ENCODE measurements at regions not wholly inside any gene's neighbourhood (a gene's known extent, or its start where the extent isn't known, plus 50 kb on each side); places are given as distances from the start of the nearest gene placed in this dataset.
"Not testable (repeated sequence)": the region's sequence is repeated elsewhere in the genome, so short reads cannot be mapped to it uniquely, and the experiment has no call there.

GRCh38 chr1:30524025-30524555 lies 199.3 kb downstream of the MATN1 start:
- not testable (repeated sequence) for H3K36me3 ChIP-seq (ENCODE audit: control insufficient read depth, low read depth, low read length); H3K4me3 ChIP-seq (ENCODE audit: low read length); H3K9me3 ChIP-seq (ENCODE audit: control insufficient read depth, low read depth, low read length); H3K9ac ChIP-seq (ENCODE audit: low read length); H3K27me3 ChIP-seq (ENCODE audit: control insufficient read depth, insufficient read depth, low read length); H3K27ac ChIP-seq (ENCODE audit: low read length); H3K4me1 ChIP-seq (ENCODE audit: control insufficient read depth, low read depth, low read length)

GRCh38 chr1:30523055-30524020 lies 200.0 kb downstream of the MATN1 start:
- H3K27me3 ChIP-seq (ENCODE audit: control insufficient read depth, insufficient read depth, low read length): no peaks in the 10 kb centered on the region
- no peak overlapping the region for H3K4me3 ChIP-seq (ENCODE audit: low read length)

GRCh38 chr1:30522031-30523004 lies 201.1 kb downstream of the MATN1 start:
- Histone ChIP-seq H3K9ac (ENCODE audit: low read length) (no peak overlapping the region), H3K9me3 (ENCODE audit: control insufficient read depth, low read depth, low read length) (no peaks in the 10 kb centered on the region), H3K4me1 (ENCODE audit: control insufficient read depth, low read depth, low read length) (no peaks in the 10 kb centered on the region), H3K4me3 (ENCODE audit: low read length) (no peak overlapping the region), H3K27me3 (ENCODE audit: control insufficient read depth, insufficient read depth, low read length) (no peaks in the 10 kb centered on the region), H3K36me3 (ENCODE audit: control insufficient read depth, low read depth, low read length) (no peaks in the 10 kb centered on the region), H3K27ac (ENCODE audit: low read length) (no peak overlapping the region)

More at GRCh38 chr1:30523055-30524020, 200.0 kb downstream of the MATN1 start:
- H3K9ac ChIP-seq (ENCODE audit: low read length): no peak overlapping the region
- H3K36me3 ChIP-seq (ENCODE audit: control insufficient read depth, low read depth, low read length): no peaks in the 10 kb centered on the region
- no peaks in the 10 kb centered on the region for H3K9me3 ChIP-seq (ENCODE audit: control insufficient read depth, low read depth, low read length)
- H3K4me1 ChIP-seq (ENCODE audit: control insufficient read depth, low read depth, low read length): no peaks in the 10 kb centered on the region
- no peak overlapping the region for H3K27ac ChIP-seq (ENCODE audit: low read length)

GRCh38 chr1:30521261-30521865 lies 202.0 kb downstream of the MATN1 start:
- Histone ChIP-seq H3K4me3 (ENCODE audit: low read length) (no peak overlapping the region), H3K9me3 (ENCODE audit: control insufficient read depth, low read depth, low read length) (no peaks in the 10 kb centered on the region), H3K27ac (ENCODE audit: low read length) (no peak overlapping the region), H3K36me3 (ENCODE audit: control insufficient read depth, low read depth, low read length) (no peaks in the 10 kb centered on the region), H3K27me3 (ENCODE audit: control insufficient read depth, insufficient read depth, low read length) (no peaks in the 10 kb centered on the region), H3K4me1 (ENCODE audit: control insufficient read depth, low read depth, low read length) (no peaks in the 10 kb centered on the region), H3K9ac (ENCODE audit: low read length) (no peak overlapping the region)

- Histone ChIP-seq H3K4me3 (ENCODE audit: low read length) (no peak overlapping the region), H3K4me1 (ENCODE audit: control insufficient read depth, low read depth, low read length) (no peaks in the 10 kb centered on the region), H3K27ac (ENCODE audit: low read length) (no peak overlapping the region), H3K9me3 (ENCODE audit: control insufficient read depth, low read depth, low read length) (no peaks in the 10 kb centered on the region), H3K9ac (ENCODE audit: low read length) (no peak overlapping the region), H3K27me3 (ENCODE audit: control insufficient read depth, insufficient read depth, low read length) (no peaks in the 10 kb centered on the region), H3K36me3 (ENCODE audit: control insufficient read depth, low read depth, low read length) (no peaks in the 10 kb centered on the region)
Observed at GRCh38 chr1:30520476-30520875, 202.9 kb downstream of the MATN1 start.

GRCh38 chr1:30519201-30519763 lies 204.1 kb downstream of the MATN1 start:
- Histone ChIP-seq H3K4me1 (ENCODE audit: control insufficient read depth, low read depth, low read length) (no peaks in the 10 kb centered on the region), H3K27ac (ENCODE audit: low read length) (no peak overlapping the region), H3K36me3 (ENCODE audit: control insufficient read depth, low read depth, low read length) (no peaks in the 10 kb centered on the region), H3K4me3 (ENCODE audit: low read length) (no peak overlapping the region), H3K9ac (ENCODE audit: low read length) (no peak overlapping the region), H3K27me3 (ENCODE audit: control insufficient read depth, insufficient read depth, low read length) (no peaks in the 10 kb centered on the region), H3K9me3 (ENCODE audit: control insufficient read depth, low read depth, low read length) (no peaks in the 10 kb centered on the region)

- no peak overlapping the region for H3K27ac ChIP-seq (ENCODE audit: low read length)
Observed at GRCh38 chr1:30518696-30519095, 204.7 kb downstream of the MATN1 start.

GRCh38 chr1:30518186-30518585 lies 205.2 kb downstream of the MATN1 start:
- Histone ChIP-seq H3K4me3 (ENCODE audit: low read length) (no peak overlapping the region), H3K27ac (ENCODE audit: low read length) (no peak overlapping the region), H3K36me3 (ENCODE audit: control insufficient read depth, low read depth, low read length) (no peaks in the 10 kb centered on the region), H3K9me3 (ENCODE audit: control insufficient read depth, low read depth, low read length) (no peaks in the 10 kb centered on the region), H3K4me1 (ENCODE audit: control insufficient read depth, low read depth, low read length) (no peaks in the 10 kb centered on the region), H3K9ac (ENCODE audit: low read length) (no peak overlapping the region), H3K27me3 (ENCODE audit: control insufficient read depth, insufficient read depth, low read length) (no peaks in the 10 kb centered on the region)

More at GRCh38 chr1:30518696-30519095, 204.7 kb downstream of the MATN1 start:
- Histone ChIP-seq H3K9ac (ENCODE audit: low read length) (no peak overlapping the region), H3K4me1 (ENCODE audit: control insufficient read depth, low read depth, low read length) (no peaks in the 10 kb centered on the region), H3K4me3 (ENCODE audit: low read length) (no peak overlapping the region), H3K36me3 (ENCODE audit: control insufficient read depth, low read depth, low read length) (no peaks in the 10 kb centered on the region), H3K27me3 (ENCODE audit: control insufficient read depth, insufficient read depth, low read length) (no peaks in the 10 kb centered on the region), H3K9me3 (ENCODE audit: control insufficient read depth, low read depth, low read length) (no peaks in the 10 kb centered on the region)

- not testable (repeated sequence) for H3K9me3 ChIP-seq (ENCODE audit: control insufficient read depth, low read depth, low read length); H3K27me3 ChIP-seq (ENCODE audit: control insufficient read depth, insufficient read depth, low read length); H3K27ac ChIP-seq (ENCODE audit: low read length); H3K4me3 ChIP-seq (ENCODE audit: low read length); H3K4me1 ChIP-seq (ENCODE audit: control insufficient read depth, low read depth, low read length); H3K9ac ChIP-seq (ENCODE audit: low read length); H3K36me3 ChIP-seq (ENCODE audit: control insufficient read depth, low read depth, low read length)
Observed at GRCh38 chr1:30517666-30518065, 205.7 kb downstream of the MATN1 start.

- not testable (repeated sequence) for H3K27ac ChIP-seq (ENCODE audit: low read length); H3K36me3 ChIP-seq (ENCODE audit: control insufficient read depth, low read depth, low read length); H3K4me3 ChIP-seq (ENCODE audit: low read length); H3K4me1 ChIP-seq (ENCODE audit: control insufficient read depth, low read depth, low read length); H3K9me3 ChIP-seq (ENCODE audit: control insufficient read depth, low read depth, low read length); H3K9ac ChIP-seq (ENCODE audit: low read length); H3K27me3 ChIP-seq (ENCODE audit: control insufficient read depth, insufficient read depth, low read length)
Observed at GRCh38 chr1:30517241-30517640, 206.1 kb downstream of the MATN1 start.

GRCh38 chr1:30516485-30516858 lies 206.9 kb downstream of the MATN1 start:
- Histone ChIP-seq H3K27ac (ENCODE audit: low read length) (no peak overlapping the region), H3K9me3 (ENCODE audit: control insufficient read depth, low read depth, low read length) (no peaks in the 10 kb centered on the region), H3K4me1 (ENCODE audit: control insufficient read depth, low read depth, low read length) (no peaks in the 10 kb centered on the region), H3K36me3 (ENCODE audit: control insufficient read depth, low read depth, low read length) (no peaks in the 10 kb centered on the region), H3K27me3 (ENCODE audit: control insufficient read depth, insufficient read depth, low read length) (no peaks in the 10 kb centered on the region), H3K4me3 (ENCODE audit: low read length) (no peak overlapping the region), H3K9ac (ENCODE audit: low read length) (no peak overlapping the region)

Data from iPS-18a (cell line).